Activated T-helper 1 cell treated with Interleukin-2 at 50 U/mL for 16 hours (primary cell): ENCODE measurements at regions not wholly inside any gene's neighbourhood (a gene's known extent, or its start where the extent isn't known, plus 50 kb on each side); places are given as distances from the start of the nearest gene placed in this dataset.

ENCODE experiments used
- DNase-seq: peaks from one replicate; pipeline ENCODE4 v3.0.0-alpha.2; 2020; ENCODE audit warnings: low read depth

DNA sequence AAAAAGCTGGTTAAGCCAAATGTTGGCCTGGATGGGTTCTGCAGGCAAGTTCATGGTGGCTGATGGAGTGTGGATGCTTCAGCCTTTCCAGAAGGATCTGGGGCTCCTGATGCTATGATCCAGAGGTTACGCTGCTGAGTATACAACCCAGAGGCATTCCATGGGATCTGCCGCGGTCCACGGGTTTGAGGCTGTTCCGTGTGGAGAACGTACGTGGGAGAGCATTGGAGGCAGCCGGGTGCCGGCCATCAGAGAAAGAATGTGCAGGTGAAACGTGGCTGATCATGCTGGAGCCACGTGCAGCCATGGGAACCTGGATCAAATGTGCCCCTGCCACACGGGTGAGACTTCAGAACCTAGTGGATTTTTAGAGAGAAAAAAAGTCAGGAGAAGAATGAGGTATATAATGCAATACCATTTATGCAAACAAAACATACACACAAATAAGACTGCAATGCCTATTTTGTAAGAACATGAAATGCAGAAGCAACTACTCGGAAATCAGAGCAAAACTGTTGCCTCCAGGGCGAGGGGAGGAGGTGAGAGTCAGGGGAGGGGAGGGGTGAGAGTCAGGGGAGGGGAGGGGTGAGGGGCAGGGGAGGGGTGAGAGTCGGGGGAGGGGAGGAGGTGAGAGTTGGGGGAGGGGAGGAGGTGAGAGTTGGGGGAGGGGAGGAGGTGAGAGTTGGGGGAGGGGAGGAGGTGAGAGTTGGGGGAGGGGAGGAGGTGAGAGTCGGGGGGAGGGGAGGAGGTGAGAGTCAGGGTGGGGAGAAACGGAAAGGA lies 116.5 kb upstream of the C1orf174 start:
- DNase-seq = no peak

DNA sequence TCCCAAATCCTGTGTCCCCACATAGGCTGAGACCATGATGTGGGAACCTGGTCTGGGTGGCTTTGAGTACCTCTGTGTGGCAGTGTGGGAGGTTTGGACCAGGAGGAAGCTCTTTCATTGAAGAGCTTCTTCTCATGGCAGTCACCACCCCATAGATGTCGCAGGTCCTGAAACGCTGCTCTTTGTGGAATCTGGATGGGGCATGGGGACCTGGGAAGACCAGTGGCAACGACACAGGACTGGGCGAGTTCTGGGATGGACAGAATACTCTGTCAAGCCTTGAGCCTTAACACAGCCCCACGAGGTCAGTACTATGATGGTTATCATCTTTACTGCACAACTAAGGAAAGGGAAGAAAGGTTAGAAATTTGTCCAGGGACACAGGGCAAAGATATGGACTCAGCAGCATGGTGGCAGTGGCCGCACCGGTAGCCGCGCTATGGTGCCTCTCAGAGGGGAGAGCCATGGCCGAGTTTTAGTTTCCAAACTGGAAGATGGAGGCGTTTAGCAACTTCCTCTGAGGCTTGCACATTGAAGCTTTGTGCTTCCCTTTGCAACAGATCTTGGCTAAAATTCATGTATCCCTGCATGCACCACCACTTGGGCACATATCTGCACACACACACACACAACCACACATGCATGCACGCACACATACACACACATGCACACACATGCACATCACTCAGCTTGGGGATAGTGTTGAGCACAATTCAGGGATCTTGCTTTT lies 117.7 kb upstream of the C1orf174 start:
- DNase-seq = no peak

DNA sequence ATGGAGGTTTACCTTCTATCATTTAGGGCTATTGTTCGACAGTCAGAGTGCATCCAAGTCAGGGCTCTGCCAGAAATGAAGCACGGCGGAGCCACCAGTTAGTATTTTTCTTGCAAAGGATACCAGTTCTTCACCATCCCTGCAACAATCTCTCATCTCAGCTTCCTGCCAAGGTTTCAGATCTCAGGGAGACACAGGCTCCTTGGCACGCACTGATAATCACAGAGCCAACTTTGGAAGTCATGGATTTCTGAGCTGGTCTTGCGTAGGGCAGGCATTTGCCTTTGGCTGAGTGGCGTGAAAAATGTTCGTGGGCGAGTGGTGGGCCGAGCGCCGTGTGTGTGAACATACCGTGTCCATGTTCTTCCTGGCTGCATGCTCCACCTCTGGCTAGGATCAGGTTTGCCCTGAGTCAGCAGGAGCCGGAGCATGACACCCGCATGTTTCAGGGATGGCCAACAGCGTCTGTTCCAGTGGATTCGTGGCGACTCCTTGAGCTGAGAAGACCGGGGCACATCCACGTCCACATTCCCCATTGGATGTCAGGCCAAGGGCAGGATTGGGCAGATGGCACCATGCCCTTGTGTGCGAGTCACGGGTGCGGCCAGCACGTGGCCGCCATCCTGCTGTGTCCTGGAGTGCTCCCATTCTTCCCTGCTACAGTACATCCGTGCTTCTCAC lies 118.5 kb upstream of the C1orf174 start:
- DNase-seq = no peak

DNA sequence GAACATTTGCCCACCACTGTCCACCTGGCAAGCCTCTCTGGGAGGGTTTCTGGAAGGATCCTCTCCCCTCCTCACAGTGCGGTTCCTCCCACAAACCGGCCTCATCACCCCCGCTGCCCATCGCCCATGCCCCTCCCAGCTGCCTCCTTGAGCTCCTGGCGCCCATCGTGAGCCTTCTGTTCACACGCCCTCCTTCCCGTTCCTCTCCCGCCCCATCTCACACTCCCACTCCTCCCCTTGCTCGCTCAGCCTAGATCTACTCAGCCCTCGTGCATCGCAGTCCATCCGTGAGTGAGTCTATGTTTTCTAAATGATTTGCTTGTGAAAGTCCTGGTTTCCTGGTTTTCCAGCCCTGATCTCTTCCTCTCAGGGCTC lies 119.1 kb upstream of the C1orf174 start:
- DNase-seq = no peak

DNA sequence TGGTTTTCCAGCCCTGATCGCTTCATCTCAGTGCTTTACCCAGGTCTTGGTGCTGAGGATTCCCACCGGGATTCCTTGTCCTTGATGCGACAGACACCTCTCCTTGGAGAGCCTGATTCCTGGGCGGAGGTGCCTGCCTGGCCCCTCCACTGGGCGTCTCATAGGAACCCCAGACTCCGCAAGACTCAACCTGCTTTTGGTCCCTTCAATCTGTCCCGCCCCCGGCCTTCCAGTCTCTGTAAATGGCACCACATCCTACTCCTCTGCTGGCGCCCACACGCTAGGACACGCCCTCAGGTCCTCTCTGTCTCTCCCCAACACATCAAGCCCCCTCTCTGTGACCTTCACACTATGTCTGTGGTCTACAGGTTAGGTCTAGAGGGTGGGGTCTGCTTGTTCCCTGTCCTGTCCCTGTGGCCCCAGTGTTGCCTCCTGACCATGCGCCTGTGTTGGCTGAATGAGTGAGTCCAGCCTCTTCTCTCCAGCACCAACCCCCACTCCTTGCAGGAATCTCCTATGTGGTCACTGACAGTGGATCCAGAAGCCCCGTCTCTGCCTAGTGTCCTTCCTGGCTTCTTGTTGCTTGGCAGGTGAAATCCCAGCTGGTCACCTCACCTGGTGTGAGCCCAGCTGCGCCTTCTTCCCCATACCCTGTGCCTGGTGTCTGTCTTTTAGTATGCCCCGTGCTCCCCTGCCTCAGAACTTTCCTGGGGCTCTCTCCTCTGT lies 119.7 kb upstream of the C1orf174 start:
- DNase-seq = no peak

DNA sequence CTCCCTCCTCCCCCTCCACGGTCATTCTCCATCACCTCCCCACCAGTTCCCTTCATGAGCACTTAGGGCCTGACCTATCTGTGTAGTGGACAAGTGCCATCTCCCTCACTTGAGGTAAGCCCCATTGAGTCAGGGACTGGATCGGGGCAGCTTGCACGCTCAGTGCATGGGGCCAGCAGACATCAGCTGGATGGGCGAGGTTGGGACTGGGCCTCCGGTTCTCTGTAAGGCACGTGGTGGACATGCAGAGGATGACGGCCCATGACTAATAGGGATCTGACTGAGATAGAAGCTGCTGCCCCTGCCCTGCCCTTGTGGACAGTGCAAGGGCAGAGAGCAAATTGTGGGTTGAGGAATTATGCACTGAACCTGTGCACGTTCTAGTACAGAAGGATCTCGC lies 120.4 kb upstream of the C1orf174 start:
- no peak for DNase-seq

DNA sequence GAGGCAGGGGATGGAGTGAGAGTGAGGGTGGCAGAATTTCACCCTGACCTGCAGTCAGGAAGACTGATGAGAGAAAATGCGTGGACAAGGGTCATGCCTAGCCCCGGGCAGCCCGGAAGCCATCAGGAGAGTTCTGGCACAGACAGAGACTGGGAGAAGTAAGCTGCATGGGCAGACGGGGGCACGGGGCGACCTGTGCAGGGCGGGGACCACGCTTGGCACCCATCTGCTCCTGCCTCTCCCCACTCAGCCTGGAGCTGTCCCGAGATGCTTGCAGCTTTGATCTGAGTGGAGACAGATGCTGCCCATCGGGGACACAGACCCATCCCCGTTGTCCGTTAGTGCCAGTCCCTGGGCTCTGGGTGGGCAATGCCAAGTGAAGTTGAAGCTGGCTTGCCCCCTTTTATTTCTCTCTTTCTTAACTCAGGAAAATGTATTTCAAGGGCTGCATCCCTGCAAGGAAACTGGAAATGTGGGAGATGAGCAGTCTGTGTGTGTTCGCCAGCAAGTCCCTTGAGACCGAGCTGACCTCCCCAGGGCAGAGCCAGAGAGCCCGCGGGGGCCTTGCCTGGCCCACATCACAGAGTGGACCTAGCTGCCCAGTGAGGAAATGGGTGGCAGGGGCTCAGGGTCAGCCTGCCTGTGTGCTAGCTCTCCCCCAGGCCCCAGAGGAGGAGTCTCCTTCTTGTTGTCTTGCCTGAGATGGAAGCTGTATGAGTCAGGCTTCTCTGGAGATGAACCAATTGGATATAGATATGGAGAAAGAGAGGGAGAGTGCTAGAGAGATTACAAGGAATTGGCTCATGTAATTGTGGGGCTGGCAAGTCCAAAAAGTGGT lies 121.3 kb upstream of the C1orf174 start:
- no peak for DNase-seq

DNA sequence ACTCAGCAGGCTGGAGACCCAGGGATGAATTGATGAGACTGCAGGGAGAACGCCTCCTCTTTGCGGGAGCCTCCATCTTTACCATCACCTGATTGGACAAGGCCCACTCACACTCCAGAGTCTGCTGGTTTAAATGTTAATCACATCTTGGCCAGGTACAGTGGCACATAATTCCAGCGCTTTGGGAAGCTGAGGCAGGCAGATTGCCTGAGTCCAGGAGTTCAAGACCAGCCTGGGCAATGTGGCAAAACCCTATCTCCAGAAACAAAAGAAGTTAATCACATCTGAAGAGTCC lies 121.8 kb upstream of the C1orf174 start:
- DNase-seq = no peak

DNA sequence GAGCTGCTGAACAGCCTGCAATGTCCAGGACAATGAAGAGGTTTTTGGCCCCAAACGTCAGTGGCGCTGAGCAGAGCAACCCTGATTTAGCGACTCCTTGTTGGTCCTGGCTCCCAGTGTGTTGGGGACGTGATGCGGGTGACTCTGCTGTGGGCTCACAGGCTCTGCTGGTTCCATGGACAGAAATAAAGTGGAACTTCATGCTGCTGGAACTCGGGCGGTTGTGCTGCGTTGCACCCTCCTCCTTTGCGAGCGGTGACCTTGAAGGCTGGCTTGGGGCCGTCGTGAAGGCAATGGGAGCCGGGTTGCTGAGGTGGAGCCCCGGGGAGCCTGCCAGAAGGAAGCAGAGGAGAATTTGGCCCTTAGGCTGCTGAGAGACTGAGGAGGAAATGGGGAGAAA lies 122.6 kb upstream of the C1orf174 start:
- no peak for DNase-seq

DNA sequence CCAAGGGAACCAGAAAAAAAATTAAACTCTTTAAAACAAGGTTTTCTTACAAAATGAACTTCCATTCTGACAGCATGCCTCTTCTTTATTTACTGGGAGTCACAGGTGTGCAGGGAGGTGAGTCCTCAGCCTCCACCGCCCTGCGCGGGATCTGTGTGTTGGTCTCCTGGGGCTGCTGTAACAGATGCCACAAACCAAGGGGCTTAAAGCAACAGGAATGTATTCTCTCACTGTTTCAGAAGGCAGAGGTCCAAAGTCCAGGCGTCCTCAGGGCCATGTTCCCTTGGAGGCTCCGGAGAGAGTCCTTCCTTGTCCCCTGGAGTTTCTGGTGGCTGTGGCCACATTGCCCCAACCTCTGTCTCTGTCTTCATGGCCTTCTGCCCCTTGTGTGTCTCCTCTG lies 123.6 kb upstream of the C1orf174 start:
- no peak for DNase-seq

DNA sequence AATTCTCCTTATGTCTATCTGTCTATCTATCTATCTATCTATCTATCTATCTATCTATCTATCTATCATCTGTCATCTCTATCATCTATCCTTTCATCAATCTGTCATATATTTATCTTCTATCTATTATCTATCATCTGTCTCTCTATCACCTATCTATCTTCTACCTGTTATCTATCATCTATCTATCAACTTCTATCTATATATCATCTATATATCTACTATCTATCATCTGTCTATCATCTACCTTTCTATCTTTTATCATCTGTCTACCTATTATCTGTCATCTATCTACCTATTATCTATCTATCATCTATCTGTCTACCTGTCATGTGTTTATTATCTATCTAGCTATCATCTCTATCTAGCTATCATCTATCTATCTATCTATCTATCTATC lies 124.7 kb upstream of the C1orf174 start:
- no peak for DNase-seq

DNA sequence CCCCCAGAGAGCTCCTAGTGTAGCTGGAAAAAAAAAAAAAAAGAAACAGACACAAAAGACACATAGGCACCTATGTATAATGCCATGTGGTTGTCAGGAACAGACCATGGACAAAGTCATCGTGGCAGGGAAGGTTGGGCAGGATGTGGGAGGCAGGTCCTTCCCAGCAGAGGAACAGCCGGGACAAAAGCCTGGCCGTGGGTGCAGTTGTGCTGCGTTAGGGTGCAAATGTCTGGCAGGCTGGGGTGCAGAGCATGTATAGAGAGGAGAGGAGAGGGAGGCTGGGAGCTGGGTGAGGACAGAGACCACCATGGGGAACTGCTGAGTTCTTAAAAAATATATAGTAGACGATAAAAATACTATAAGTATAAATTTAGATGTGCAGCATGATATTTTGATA lies 125.7 kb upstream of the C1orf174 start:
- DNase-seq = no peak

DNA sequence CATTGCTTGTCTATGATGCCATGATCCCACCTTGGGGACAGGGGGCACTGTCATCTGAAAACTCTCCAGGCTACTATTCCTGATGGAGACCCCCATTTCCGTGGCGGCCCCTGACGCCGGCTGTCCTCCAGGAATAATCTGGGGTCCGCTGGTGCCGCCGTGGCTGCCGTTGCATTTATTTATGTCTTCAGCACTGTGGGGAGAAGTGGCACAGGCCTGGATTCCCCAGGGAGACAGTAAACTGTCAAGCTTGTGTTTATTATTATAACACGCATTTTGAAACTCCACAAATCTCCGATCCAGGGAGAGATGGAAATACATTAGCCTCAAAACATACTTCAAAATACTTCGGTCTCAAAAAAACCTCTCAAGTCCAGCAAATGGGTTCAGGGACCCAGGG lies 126.9 kb upstream of the C1orf174 start:
- DNase-seq = no peak

DNA sequence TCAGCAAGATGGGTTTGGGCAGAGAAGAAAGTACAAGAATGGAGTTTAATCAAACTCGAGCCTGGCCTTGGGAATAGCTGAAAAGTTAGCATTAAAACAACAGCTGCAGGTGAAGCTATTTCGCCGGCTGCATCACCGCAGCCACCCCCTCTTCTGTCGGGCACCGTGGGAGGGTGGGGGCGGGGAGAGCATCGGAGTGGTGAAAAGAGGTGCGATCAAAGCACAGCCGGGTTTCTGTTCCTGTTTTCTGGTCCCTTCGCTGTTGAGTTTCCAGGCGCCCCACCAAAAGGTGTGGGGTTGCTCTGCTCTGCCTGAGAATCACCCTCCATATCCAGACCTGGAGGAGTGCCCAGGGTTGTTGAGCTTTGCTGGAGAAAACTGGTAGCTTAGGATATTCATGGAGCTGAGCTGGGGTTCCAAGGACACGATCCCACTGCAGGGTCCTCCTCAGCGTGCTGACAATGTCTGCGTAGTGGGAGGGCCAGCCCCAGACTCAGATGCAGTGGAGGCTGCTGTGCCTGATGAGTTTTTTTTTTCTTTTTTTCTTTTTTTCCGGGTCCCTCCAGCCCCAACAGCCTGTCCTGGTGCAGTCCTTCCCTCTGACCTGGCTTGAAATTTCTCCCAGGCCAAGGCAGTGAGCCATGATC lies 127.5 kb upstream of the C1orf174 start:
- DNase-seq = no peak

DNA sequence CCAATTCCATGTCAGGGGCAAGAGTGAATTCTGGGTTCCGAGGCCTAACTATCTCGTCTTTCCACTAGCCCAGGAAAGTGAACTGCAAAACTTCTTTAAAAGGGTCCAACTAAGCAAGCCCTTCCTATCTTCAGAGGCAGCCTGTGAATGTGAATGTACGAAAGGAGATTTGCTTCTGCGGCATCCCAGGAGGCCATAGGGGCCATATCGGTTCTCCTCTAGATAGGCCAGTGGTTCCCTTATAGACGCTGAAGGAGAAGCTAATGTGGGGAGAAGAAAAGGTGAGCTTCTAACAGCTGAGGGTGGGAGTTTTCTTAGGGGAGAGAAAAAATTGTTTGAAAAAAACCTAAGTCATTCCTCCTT lies 128.0 kb upstream of the C1orf174 start:
- no peak for DNase-seq

DNA sequence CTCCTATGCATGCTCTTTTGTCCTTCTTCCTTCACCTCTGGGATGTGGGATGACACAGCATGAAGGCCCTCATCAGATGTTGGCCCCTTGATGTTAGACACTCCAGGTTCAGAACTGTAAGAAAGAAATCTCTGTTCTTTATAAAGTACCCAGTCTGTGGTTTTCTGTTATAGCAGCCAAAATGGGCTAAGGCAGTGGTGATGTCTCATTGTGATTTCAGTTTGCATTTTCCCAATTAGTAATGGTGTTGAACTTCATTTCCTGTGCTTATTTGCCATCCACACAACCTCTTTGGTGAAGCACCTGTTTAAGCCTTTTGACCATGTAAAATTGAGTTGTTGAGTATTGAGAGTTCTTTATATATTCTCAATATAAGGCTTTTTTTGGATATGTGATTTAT lies 129.3 kb upstream of the C1orf174 start:
- DNase-seq = no peak

DNA sequence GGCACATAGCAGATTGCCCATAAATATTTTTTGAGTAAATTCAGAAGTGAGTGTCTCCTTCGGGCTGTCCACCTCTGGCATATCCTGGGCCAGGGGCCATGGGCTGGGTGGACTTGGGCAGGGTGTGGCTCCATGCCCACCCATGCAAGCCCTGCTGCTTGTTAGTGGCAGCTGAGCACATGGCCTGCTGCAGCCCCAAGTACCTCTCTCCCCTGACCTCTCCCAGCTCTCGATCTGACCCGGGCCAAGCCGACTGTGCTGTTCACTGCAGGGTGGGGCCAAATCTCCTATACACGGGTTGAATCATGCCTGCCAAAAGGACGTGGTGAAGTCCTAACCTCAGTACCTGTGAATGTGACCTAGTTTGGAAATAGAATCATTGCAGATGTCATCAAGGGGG lies 132.5 kb upstream of the C1orf174 start:
- DNase-seq = no peak

DNA sequence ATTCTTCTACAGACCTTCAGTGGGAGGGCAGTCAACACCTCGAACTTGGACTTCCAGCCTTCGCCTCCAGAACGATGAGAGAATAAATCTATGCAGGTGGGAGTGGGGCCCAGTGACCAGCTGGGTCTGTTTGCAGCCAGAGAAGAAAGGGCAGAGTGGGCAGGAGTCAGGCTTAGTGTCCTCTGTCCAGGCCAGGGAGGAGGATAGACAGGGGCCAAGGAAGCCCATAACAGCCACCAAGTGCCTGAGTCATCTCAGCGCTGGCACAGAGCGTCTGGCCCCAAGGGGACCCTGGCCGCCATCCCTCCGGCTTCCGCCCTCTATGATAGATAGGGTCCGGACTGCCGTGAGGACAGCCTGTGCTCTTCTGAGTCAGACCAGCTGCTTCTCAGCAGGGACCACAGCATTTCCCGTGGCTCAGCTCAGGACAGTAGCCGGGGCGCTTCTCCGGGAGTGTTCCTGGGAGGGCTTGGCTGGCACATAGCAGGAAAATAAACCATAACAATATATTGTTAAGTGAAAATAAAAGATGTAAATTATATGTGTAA lies 133.1 kb upstream of the C1orf174 start:
- no peak for DNase-seq

DNA sequence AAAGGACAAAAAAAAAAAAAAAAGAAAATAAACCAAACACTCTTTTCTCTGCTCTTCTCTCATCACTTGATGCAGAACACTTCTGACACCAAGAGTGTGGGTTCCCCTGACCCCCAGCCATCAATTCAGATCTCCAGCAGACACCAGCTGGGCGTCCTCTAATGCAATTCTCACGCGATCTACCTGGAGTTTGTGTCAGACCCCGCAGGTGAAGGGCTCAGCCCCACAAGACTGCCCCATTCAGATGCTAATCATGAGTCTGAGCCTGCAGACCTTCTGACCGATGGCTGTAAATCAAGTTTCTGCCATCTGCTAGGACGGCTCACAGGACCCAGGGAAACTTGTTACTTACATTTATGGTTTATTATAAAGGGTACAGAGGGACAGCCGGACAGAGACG lies 133.6 kb upstream of the C1orf174 start:
- DNase-seq = no peak

DNA sequence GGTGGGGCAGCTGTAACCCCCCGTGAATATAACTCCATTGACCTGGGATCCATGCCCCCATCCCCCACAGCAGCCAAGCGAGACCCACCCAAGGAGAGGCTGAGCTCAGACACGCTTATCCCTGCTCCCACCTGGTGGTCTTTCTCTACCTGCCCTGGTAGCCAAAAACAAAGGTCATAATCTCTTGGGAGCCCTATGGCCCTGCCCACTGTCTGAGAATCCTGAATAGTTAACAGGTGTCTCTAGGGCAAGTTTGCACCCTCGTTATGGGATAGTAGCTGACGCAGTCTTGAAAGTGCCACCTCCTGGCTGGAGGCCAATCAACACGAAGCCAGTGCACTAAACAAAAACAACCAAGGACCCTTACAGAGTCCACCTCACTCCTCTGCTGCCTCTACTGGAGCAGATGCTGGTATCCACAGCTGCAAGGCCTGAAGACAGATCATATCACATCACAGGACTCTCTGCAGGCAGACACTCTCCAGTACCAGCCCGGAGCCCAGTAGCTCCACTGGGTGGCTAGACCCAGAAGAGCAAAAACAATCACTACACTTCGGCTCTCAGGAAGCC lies 134.3 kb upstream of the C1orf174 start:
- no peak for DNase-seq

DNA sequence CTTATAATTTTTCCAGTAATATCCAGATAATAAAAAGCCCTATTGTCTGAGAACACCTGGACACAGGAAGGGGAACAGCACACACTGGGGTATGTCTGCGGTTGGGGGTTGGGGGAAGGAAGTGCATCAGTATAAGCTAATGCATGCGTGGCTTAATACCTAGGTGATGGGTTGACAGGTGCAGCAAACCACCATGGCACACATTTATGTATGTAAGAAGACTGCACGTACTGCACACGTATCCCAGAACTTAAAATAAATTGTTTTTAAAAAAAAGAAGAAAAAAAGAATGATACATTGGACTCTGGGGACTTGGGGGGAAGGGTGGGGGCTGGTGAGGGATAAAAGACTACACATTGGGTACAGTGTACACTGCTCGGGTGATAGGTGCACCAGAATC lies 144.9 kb upstream of the C1orf174 start:
- DNase-seq = no peak
